Mesenchymal stem cell (in vitro differentiated cells and primary cell): ENCODE measurements at regions not wholly inside any gene's neighbourhood (a gene's known extent, or its start where the extent isn't known, plus 50 kb on each side); places are given as distances from the start of the nearest gene placed in this dataset.
"Not testable (repeated sequence)": the region's sequence is repeated elsewhere in the genome, so short reads cannot be mapped to it uniquely, and the experiment has no call there.

ENCODE experiments used
- DNase-seq: peaks from one replicate; pipeline ENCODE4 v3.0.0-alpha.2; 2013
- H2AFZ ChIP-seq: one replicate; pipeline ENCODE4 v1.6.1; 2013; ENCODE audit warnings: low read depth, mild to moderate bottlenecking, control low read depth, inconsistent platforms, low read length, moderate library complexity
- H2AK5ac ChIP-seq: 2 replicates; pipeline ENCODE4 v1.6.1; 2013; ENCODE audit warnings: low read length, moderate library complexity, mild to moderate bottlenecking, inconsistent platforms; ENCODE audit not compliant: severe bottlenecking
- H2BK120ac ChIP-seq: one replicate; pipeline ENCODE4 v1.6.1; 2013; ENCODE audit warnings: low read depth, mild to moderate bottlenecking, inconsistent platforms, low read length, moderate library complexity
- H2BK12ac ChIP-seq, 2 experiments: one replicate each; pipeline ENCODE4 v1.6.1; 2013; ENCODE audit warnings: inconsistent platforms in 2 of 2, low read length in 2 of 2, mild to moderate bottlenecking in 2 of 2, moderate library complexity in 2 of 2, control low read depth in 1 of 2
- H2BK15ac ChIP-seq: one replicate; pipeline ENCODE4 v1.6.1; 2013; ENCODE audit warnings: mild to moderate bottlenecking, low read depth, inconsistent platforms; ENCODE audit not compliant: poor library complexity, severe bottlenecking
- H2BK5ac ChIP-seq: 2 replicates; pipeline ENCODE4 v1.6.1; 2013; ENCODE audit warnings: low read depth, mild to moderate bottlenecking, low read length, control low read depth, inconsistent platforms; ENCODE audit not compliant: poor library complexity, severe bottlenecking
- H3K14ac ChIP-seq, 2 experiments: one replicate each; pipeline ENCODE4 v1.6.1; 2013; ENCODE audit warnings: inconsistent platforms in 2 of 2, low read length in 2 of 2, control low read depth in 1 of 2, mild to moderate bottlenecking in 1 of 2, moderate library complexity in 1 of 2
- H3K18ac ChIP-seq, 2 experiments: one replicate each; pipeline ENCODE4 v1.6.1; 2013; ENCODE audit warnings: inconsistent platforms in 2 of 2, low read length in 2 of 2, control low read depth in 1 of 2, low read depth in 1 of 2, mild to moderate bottlenecking in 1 of 2
- H3K23ac ChIP-seq, 2 experiments: one replicate each; pipeline ENCODE4 v1.6.1; 2013; ENCODE audit warnings: inconsistent platforms in 2 of 2, low read length in 2 of 2, mild to moderate bottlenecking in 2 of 2, moderate library complexity in 2 of 2, control low read depth in 1 of 2
- H3K27ac ChIP-seq: 2 replicates; pipeline ENCODE4 v1.5.1; 2013; ENCODE audit warnings: mild to moderate bottlenecking, moderate library complexity, low read length, control low read depth, inconsistent platforms; ENCODE audit not compliant: poor library complexity, severe bottlenecking
- H3K27me3 ChIP-seq, 2 experiments: 2 replicates each; pipeline versions ENCODE4 v1.6.1 to v1.7.0; 2013; ENCODE audit warnings: low read length in 2 of 2, mild to moderate bottlenecking in 2 of 2, moderate library complexity in 2 of 2, control low read depth in 1 of 2, inconsistent platforms in 1 of 2; ENCODE audit not compliant: control insufficient read depth in 1 of 2, insufficient read depth in 1 of 2
- H3K36me3 ChIP-seq, 2 experiments: 2 replicates each; pipeline versions ENCODE4 v1.6.1 to v1.7.0; 2013; ENCODE audit warnings: low read length in 2 of 2, control low read depth in 1 of 2, inconsistent platforms in 1 of 2, low read depth in 1 of 2, mild to moderate bottlenecking in 1 of 2; ENCODE audit not compliant: insufficient read depth in 2 of 2, control insufficient read depth in 1 of 2
- H3K4ac ChIP-seq, 2 experiments: one replicate each; pipeline ENCODE4 v1.6.1; 2013; ENCODE audit warnings: inconsistent platforms in 2 of 2, low read length in 2 of 2, mild to moderate bottlenecking in 2 of 2, moderate library complexity in 2 of 2, control low read depth in 1 of 2, low read depth in 1 of 2
- H3K4me1 ChIP-seq: 2 replicates; pipeline ENCODE4 v1.6.1; 2013; ENCODE audit warnings: low read depth, low read length, control low read depth; ENCODE audit not compliant: control insufficient read depth, insufficient read depth
- H3K4me2 ChIP-seq: 2 replicates; pipeline ENCODE4 v1.6.1; 2013; ENCODE audit warnings: low read length, mild to moderate bottlenecking, inconsistent platforms; ENCODE audit not compliant: poor library complexity, severe bottlenecking
- H3K4me3 ChIP-seq, 2 experiments: 2 replicates each; pipeline versions ENCODE4 v1.5.1 to v1.7.0; 2013; ENCODE audit warnings: low read length in 2 of 2, mild to moderate bottlenecking in 2 of 2, control low read depth in 1 of 2, low read depth in 1 of 2; ENCODE audit not compliant: insufficient read depth in 1 of 2
- H3K79me1 ChIP-seq: replicated peaks from 2 replicates; pipeline ENCODE4 v1.6.1; 2013; ENCODE audit warnings: mild to moderate bottlenecking, control low read depth, low read length, inconsistent platforms; ENCODE audit not compliant: poor library complexity, severe bottlenecking
- H3K9ac ChIP-seq: 2 replicates; pipeline ENCODE4 v1.7.0; 2013; ENCODE audit warnings: mild to moderate bottlenecking, low read length, moderate library complexity
- H3K9me3 ChIP-seq: 2 replicates; pipeline ENCODE4 v1.7.0; 2013; ENCODE audit warnings: mild to moderate bottlenecking, low read length; ENCODE audit not compliant: control insufficient read depth
- H4K8ac ChIP-seq: one replicate; pipeline ENCODE4 v1.6.1; 2013; ENCODE audit warnings: inconsistent platforms, mild to moderate bottlenecking, low read length, moderate library complexity
- H4K91ac ChIP-seq: one replicate; pipeline ENCODE4 v1.6.1; 2013; ENCODE audit warnings: mild to moderate bottlenecking, low read length, inconsistent platforms
- WGBS: methylation state at CpG from one replicate; pipeline ENCODE4 v1.1.7; 2013; ENCODE audit warnings: mixed read lengths; 5-methylcytosine and 5-hydroxymethylcytosine counted together

DNA sequence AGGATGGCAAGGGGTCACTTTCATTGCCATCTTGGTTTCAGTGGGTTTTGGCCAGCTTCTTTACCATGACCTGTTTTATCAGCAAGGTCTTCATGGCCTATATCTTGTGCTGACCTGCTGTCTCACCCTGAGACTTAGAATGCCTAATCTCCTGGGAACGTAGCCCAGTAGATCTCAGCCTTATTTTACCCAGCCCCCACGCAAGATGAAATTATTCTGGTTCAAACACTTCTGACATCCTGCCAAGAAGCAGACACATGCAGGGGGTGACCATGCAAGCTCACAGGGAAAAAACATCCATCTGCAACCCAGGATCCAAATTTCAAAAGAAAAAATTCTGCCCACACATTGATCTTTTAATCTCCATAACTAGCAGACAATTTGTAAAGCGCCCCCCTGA is 88.4 kb upstream of the EEPD1 start:
- no peak overlapping the region for H2BK15ac ChIP-seq
- H3K36me3 ChIP-seq: no peaks in the 10 kb centered on the region
- no peak overlapping the region for H3K27ac ChIP-seq
- no peak overlapping the region for H3K14ac ChIP-seq
- no peak overlapping the region for H4K91ac ChIP-seq
- 70% methylated on average over 3 of the region's 3 CpGs for WGBS
- H3K27me3 ChIP-seq: no peaks in the 10 kb centered on the region
- no peak overlapping the region for H4K8ac ChIP-seq
- no peak overlapping the region for H2AFZ ChIP-seq
- H3K4ac ChIP-seq: no peak overlapping the region
- H3K9ac ChIP-seq: no peak overlapping the region
- no peak overlapping the region for H3K23ac ChIP-seq
- DNase-seq: no peak
- no peak overlapping the region for H3K18ac ChIP-seq
- H2AK5ac ChIP-seq: no peak overlapping the region
- H3K4me3 ChIP-seq: no peak overlapping the region
- H2BK5ac ChIP-seq: no peak overlapping the region
- H2BK120ac ChIP-seq: no peak overlapping the region
- H2BK12ac ChIP-seq: no peak overlapping the region
- H3K79me1 ChIP-seq: no peaks in the 10 kb centered on the region
- H3K4me1 ChIP-seq: no peaks in the 10 kb centered on the region
- H3K9me3 ChIP-seq: peaks cover 2% of the 10 kb centered on the region
- H3K4me2 ChIP-seq: no peak overlapping the region

DNA sequence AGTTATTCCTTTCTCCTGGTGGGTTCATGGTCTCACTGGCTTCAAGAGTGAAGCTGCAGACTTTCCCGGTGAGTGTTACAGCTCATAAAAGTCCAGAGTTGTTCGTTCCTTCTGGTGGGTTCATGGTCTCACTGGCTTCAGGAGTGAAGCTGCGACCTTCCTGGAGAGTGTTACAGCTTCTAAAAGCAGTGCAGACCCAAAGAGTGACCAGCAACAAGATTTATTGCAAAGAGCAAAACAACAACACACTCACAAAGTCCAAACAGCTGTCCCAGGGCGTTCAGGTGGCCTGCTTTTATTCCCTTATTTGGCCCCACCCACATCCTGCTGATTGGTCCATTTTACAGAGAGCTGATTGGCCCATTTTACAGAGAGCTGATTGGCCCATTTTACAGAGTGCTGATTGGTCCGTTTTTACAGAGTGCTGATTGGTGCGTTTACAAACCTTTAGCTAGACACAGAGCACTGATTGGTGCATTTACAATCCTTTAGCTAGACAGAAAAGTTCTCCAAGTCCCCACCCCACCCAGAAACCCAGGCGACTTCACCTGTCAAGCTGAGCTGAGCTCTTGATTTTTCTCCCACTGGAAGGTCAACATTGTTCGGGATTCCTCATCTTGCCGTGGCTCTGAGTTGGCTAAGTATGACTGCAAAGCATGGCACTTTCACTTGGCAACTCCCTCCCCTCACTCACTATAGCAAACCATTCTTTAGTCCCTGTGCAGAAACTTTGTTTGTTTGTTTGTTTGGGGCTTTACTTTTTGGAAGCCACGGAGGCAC is 87.3 kb upstream of the EEPD1 start:
- H3K9me3 ChIP-seq, H2BK120ac ChIP-seq, H3K27me3 ChIP-seq, DNase-seq, H3K79me1 ChIP-seq, H2BK15ac ChIP-seq, H4K8ac ChIP-seq, H3K4me1 ChIP-seq, H3K27ac ChIP-seq, H3K14ac ChIP-seq, H3K4me2 ChIP-seq, H3K4ac ChIP-seq, H3K18ac ChIP-seq, H3K36me3 ChIP-seq, H2AFZ ChIP-seq, H3K4me3 ChIP-seq, H3K9ac ChIP-seq, H3K23ac ChIP-seq, H2AK5ac ChIP-seq, H2BK5ac ChIP-seq, H2BK12ac ChIP-seq, H4K91ac ChIP-seq: not testable (repeated sequence)
- 88% methylated on average over 8 of the region's 10 CpGs for WGBS

GRCh38 chr7:36066343-36066664 is 86.8 kb upstream of the EEPD1 start:
- no peak overlapping the region for H3K4me3 ChIP-seq
- H3K18ac ChIP-seq: no peak overlapping the region
- 89% methylated on average over 3 of the region's 3 CpGs for WGBS
- H3K4me2 ChIP-seq: no peak overlapping the region
- H3K27me3 ChIP-seq: no peaks in the 10 kb centered on the region
- H2BK15ac ChIP-seq: no peak overlapping the region
- H3K9ac ChIP-seq: no peak overlapping the region
- H2AFZ ChIP-seq: no peak overlapping the region
- no peak overlapping the region for H2AK5ac ChIP-seq
- no peaks in the 10 kb centered on the region for H3K79me1 ChIP-seq
- no peak overlapping the region for H4K8ac ChIP-seq
- H3K36me3 ChIP-seq: no peaks in the 10 kb centered on the region
- no peak for DNase-seq
- no peak overlapping the region for H3K14ac ChIP-seq
- no peak overlapping the region for H2BK12ac ChIP-seq
- H3K27ac ChIP-seq: no peak overlapping the region
- H3K4ac ChIP-seq: no peak overlapping the region
- no peak overlapping the region for H2BK5ac ChIP-seq
- H2BK120ac ChIP-seq: no peak overlapping the region
- H3K23ac ChIP-seq: no peak overlapping the region
- H3K9me3 ChIP-seq: peaks cover 2% of the 10 kb centered on the region
- no peaks in the 10 kb centered on the region for H3K4me1 ChIP-seq
- H4K91ac ChIP-seq: no peak overlapping the region

DNA sequence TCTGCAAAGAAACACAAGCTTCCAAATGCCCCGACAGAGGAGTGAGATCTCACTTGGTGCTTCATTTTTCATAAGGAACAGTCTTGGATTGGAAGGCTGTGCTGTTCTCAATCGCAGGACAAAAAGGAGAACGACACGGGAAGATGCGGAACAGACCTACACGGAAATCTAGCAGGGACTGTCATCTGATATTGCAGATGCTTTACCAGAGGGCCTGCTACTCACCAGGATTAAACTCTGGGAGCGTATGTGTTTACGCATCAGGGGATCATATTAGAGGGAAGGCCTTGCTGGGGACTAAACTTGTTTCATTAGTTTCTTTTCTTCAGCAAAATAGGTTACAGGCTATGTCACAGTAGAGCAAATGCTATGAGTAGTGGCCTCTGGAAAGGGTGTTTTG is 82.8 kb upstream of the EEPD1 start:
- Histone ChIP-seq H3K4me2 (no peak overlapping the region), H2BK15ac (no peak overlapping the region), H4K91ac (no peak overlapping the region), H4K8ac (no peak overlapping the region), H2AK5ac (no peak overlapping the region), H2BK5ac (no peak overlapping the region), H3K4me1 (no peaks in the 10 kb centered on the region), H2AFZ (no peak overlapping the region), H2BK12ac (no peak overlapping the region), H3K79me1 (no peaks in the 10 kb centered on the region), H3K36me3 (no peaks in the 10 kb centered on the region), H3K23ac (no peak overlapping the region), H3K9me3 (peaks cover 2% of the 10 kb centered on the region), H3K9ac (no peak overlapping the region), H2BK120ac (no peak overlapping the region), H3K4me3 (no peak overlapping the region), H3K27me3 (peaks cover 2 to 29% of the 10 kb centered on the region in 2 experiments), H3K4ac (no peak overlapping the region), H3K27ac (no peak overlapping the region), H3K18ac (no peak overlapping the region), H3K14ac (no peak overlapping the region)
- 91% methylated on average over 8 of the region's 8 CpGs for WGBS
- no peak for DNase-seq
